IMR-90 (cell line): ENCODE measurements at regions not wholly inside any gene's neighbourhood (a gene's known extent, or its start where the extent isn't known, plus 50 kb on each side); places are given as distances from the start of the nearest gene placed in this dataset.

ENCODE experiments used
- ATAC-seq: fragments of 200-7000 bp; cut with Tn5 transposase; 2 replicates; pipeline ENCODE4 v1.9.1; 2020; ENCODE audit warnings: low read depth, mild to moderate bottlenecking, moderate library complexity
- BruUV-seq: library from RNA; stranded (reverse); fragments of 400-500 nt; replicated peaks from 2 replicates; lab custom pipeline; 2021; lab: Mats Ljungman, UMichigan
- CTCF ChIA-PET: fragments of 300-600 bp; formaldehyde crosslinking; extraction: SDS; loops from one replicate; lab custom pipeline; 2021; ENCODE audit warnings: antibody characterized with exemption; lab: Yijun Ruan, JAX
- POLR2A ChIA-PET: fragments of 300-600 bp; sonication (Branson Sonifier 250); formaldehyde crosslinking; loops from one replicate; lab custom pipeline; 2022; ENCODE audit warnings: antibody characterized with exemption; ENCODE audit not compliant: unreplicated experiment; lab: Charles Lee
- DNase-seq: peaks from one replicate; pipeline ENCODE4 v3.0.0; 2013
- H2AFZ ChIP-seq: replicated peaks from 2 replicates; pipeline ENCODE3; 2013; ENCODE audit warnings: low read length, mild to moderate bottlenecking; ENCODE audit not compliant: poor library complexity
- H2AK5ac ChIP-seq: 2 replicates; pipeline ENCODE4 v1.6.1; 2013; ENCODE audit warnings: low read depth, low read length, inconsistent platforms
- H2AK9ac ChIP-seq: replicated peaks from 2 replicates; pipeline ENCODE3; 2013; ENCODE audit warnings: mild to moderate bottlenecking, low read depth, low read length, moderate library complexity; ENCODE audit not compliant: poor library complexity
- H2BK120ac ChIP-seq: 2 replicates; pipeline ENCODE4 v1.6.1; 2013; ENCODE audit warnings: low read depth, low read length, inconsistent platforms
- H2BK15ac ChIP-seq: 3 replicates; pipeline ENCODE4 v1.6.1; 2013; ENCODE audit warnings: low read depth, low read length, inconsistent platforms
- H2BK20ac ChIP-seq: 2 replicates; pipeline ENCODE4 v1.6.1; 2013; ENCODE audit warnings: low read depth, mild to moderate bottlenecking, inconsistent platforms, low read length, moderate library complexity
- H2BK5ac ChIP-seq: 2 replicates; pipeline ENCODE4 v1.6.1; 2013; ENCODE audit warnings: mild to moderate bottlenecking, low read depth, low read length, inconsistent platforms; ENCODE audit not compliant: poor library complexity, severe bottlenecking
- H3K14ac ChIP-seq: replicated peaks from 2 replicates; pipeline ENCODE4 v1.6.1; 2013; ENCODE audit warnings: low read depth, low read length, inconsistent platforms
- H3K18ac ChIP-seq: 2 replicates; pipeline ENCODE4 v1.6.1; 2013; ENCODE audit warnings: low read depth, low read length, control low read depth
- H3K23ac ChIP-seq: 2 replicates; pipeline ENCODE4 v1.6.1; 2013; ENCODE audit warnings: low read depth, low read length, inconsistent platforms
- H3K27ac ChIP-seq: 2 replicates; pipeline ENCODE4 v1.5.1; 2013; ENCODE audit warnings: mild to moderate bottlenecking, control low read depth, low read length; ENCODE audit not compliant: insufficient read depth
- H3K27me3 ChIP-seq: 2 replicates; pipeline ENCODE4 v1.6.1; 2013; ENCODE audit warnings: low read length; ENCODE audit not compliant: control insufficient read depth, insufficient read depth
- H3K36me3 ChIP-seq: 2 replicates; pipeline ENCODE4 v1.6.1; 2013; ENCODE audit warnings: low read length, mixed read lengths; ENCODE audit not compliant: control insufficient read depth, insufficient read depth
- H3K4ac ChIP-seq: 2 replicates; pipeline ENCODE4 v1.6.1; 2013; ENCODE audit warnings: low read depth, low read length, inconsistent platforms
- H3K4me1 ChIP-seq: 2 replicates; pipeline ENCODE4 v1.6.1; 2013; ENCODE audit warnings: low read length, mixed read lengths; ENCODE audit not compliant: control insufficient read depth, insufficient read depth
- H3K4me2 ChIP-seq: 2 replicates; pipeline ENCODE4 v1.6.1; 2013; ENCODE audit warnings: low read depth, mild to moderate bottlenecking, control low read depth, low read length, moderate library complexity
- H3K4me3 ChIP-seq: 2 replicates; pipeline ENCODE4 v1.5.1; 2013; ENCODE audit warnings: low read depth, mild to moderate bottlenecking, control low read depth, low read length, moderate library complexity; ENCODE audit not compliant: insufficient read depth
- H3K56ac ChIP-seq: 2 replicates; pipeline ENCODE4 v1.6.1; 2013; ENCODE audit warnings: low read length, inconsistent platforms; ENCODE audit not compliant: insufficient read depth; ENCODE audit errors: extremely low read depth
- H3K79me1 ChIP-seq, 2 experiments: 2 replicates each; pipeline ENCODE4 v1.6.1; 2013; ENCODE audit warnings: low read length in 2 of 2, inconsistent platforms in 1 of 2, low read depth in 1 of 2
- H3K9ac ChIP-seq: 2 replicates; pipeline ENCODE4 v1.6.1; 2013; ENCODE audit warnings: low read depth, low read length, control low read depth
- H3K9me1 ChIP-seq: 2 replicates; pipeline ENCODE4 v1.6.1; 2013; ENCODE audit warnings: low read length, inconsistent platforms; ENCODE audit not compliant: insufficient read depth
- H3K9me3 ChIP-seq: 2 replicates; pipeline ENCODE4 v1.6.1; 2013; ENCODE audit warnings: low read length; ENCODE audit not compliant: control insufficient read depth, insufficient read depth
- H4K20me1 ChIP-seq: 2 replicates; pipeline ENCODE4 v1.6.1; 2013; ENCODE audit warnings: low read length, inconsistent platforms; ENCODE audit not compliant: insufficient read depth
- H4K5ac ChIP-seq: 2 replicates; pipeline ENCODE4 v1.6.1; 2013; ENCODE audit warnings: mild to moderate bottlenecking, low read depth, low read length, control low read depth
- H4K8ac ChIP-seq, 2 experiments: 2 replicates each; pipeline ENCODE4 v1.6.1; 2013; ENCODE audit warnings: low read depth in 2 of 2, low read length in 2 of 2, control low read depth in 1 of 2, inconsistent platforms in 1 of 2
- H4K91ac ChIP-seq: 2 replicates; pipeline ENCODE4 v1.6.1; 2013; ENCODE audit warnings: low read depth, low read length, inconsistent platforms; ENCODE audit not compliant: insufficient read depth
- BHLHE40 ChIP-seq: fragments of 150-350 bp; IDR thresholded peaks from 2 replicates; pipeline ENCODE4 v1.6.1; 2016; ENCODE audit warnings: mild to moderate bottlenecking, low read depth, low read length
- CEBPB ChIP-seq: IDR thresholded peaks from 2 replicates; pipeline ENCODE4 v1.6.1; 2012; ENCODE audit warnings: low read depth, low read length, improper control_type of control experiment
- CHD1 ChIP-seq: IDR thresholded peaks from 2 replicates; pipeline ENCODE4 v1.6.1; 2012; ENCODE audit warnings: low read depth, low read length, improper control_type of control experiment
- FOS ChIP-seq: fragments of 150-350 bp; IDR thresholded peaks from 2 replicates; pipeline ENCODE4 v1.6.1; 2016; ENCODE audit warnings: low read depth, low read length
- MAFK ChIP-seq: IDR thresholded peaks from 2 replicates; pipeline ENCODE4 v1.6.1; 2012; ENCODE audit warnings: low read depth, low read length, improper control_type of control experiment
- MAZ ChIP-seq: IDR thresholded peaks from 2 replicates; pipeline ENCODE4 v1.6.1; 2012; ENCODE audit warnings: low read depth, mild to moderate bottlenecking, low read length, improper control_type of control experiment, moderate library complexity, borderline replicate concordance
- MXI1 ChIP-seq: IDR thresholded peaks from 2 replicates; pipeline ENCODE4 v1.6.1; 2012; ENCODE audit warnings: low read depth, mild to moderate bottlenecking, low read length, moderate library complexity, borderline replicate concordance
- NFE2L2 ChIP-seq: fragments of 150-350 bp; IDR thresholded peaks from 2 replicates; pipeline ENCODE4 v1.6.1; 2016; ENCODE audit warnings: low read depth, mild to moderate bottlenecking, low read length
- POLR2A ChIP-seq: IDR thresholded peaks from 2 replicates; pipeline ENCODE4 v1.6.1; 2012; ENCODE audit warnings: mild to moderate bottlenecking, low read depth, low read length
- RAD21 ChIP-seq: IDR thresholded peaks from 2 replicates; pipeline ENCODE4 v1.6.1; 2012; ENCODE audit warnings: low read length, improper control_type of control experiment
- RCOR1 ChIP-seq: IDR thresholded peaks from 2 replicates; pipeline ENCODE4 v1.6.1; 2012; ENCODE audit warnings: mild to moderate bottlenecking, low read length, improper control_type of control experiment; ENCODE audit not compliant: insufficient replicate concordance
- RFX5 ChIP-seq: IDR thresholded peaks from 2 replicates; pipeline ENCODE4 v1.8.0; 2012; ENCODE audit warnings: low read depth, mild to moderate bottlenecking, low read length, moderate library complexity
- SMC3 ChIP-seq: fragments of 150-350 bp; IDR thresholded peaks from 2 replicates; pipeline ENCODE4 v1.6.1; 2016; ENCODE audit warnings: low read depth, mild to moderate bottlenecking, antibody characterized with exemption, low read length, moderate library complexity
- WGBS, 2 experiments: methylation state at CpG; one replicate each; pipeline versions ENCODE4 v1.1.5 to v1.1.7; 2013; ENCODE audit warnings: missing lambda C conversion rate in 2 of 2; ENCODE audit not compliant: insufficient read length in 1 of 2; ENCODE audit errors: extremely low coverage in 2 of 2; 5-methylcytosine and 5-hydroxymethylcytosine counted together
- dilution Hi-C: fragments of 300-500 bp; cut with HindIII; formaldehyde crosslinking; loops from one replicate; pipeline ENCODE4 v1.14.3; 2018; ENCODE audit warnings: low sequenced_read_pairs; ENCODE audit not compliant: unreplicated experiment
- in situ Hi-C: fragments of 300-500 bp; cut with MboI; formaldehyde crosslinking; loops from 3 replicates; pipeline ENCODE4 v1.14.3; 2019; ENCODE audit warnings: low sequenced_read_pairs, inconsistent platforms, mixed read lengths
- intact Hi-C: fragments of 100-400 bp; cut with micrococcal nuclease; formaldehyde crosslinking; loops from 2 replicates; pipeline ENCODE4 v1.10.0; 2022
- TF ChIP-seq, protein P1 (sequence below): conservative IDR thresholded peaks from 2 replicates; pipeline ENCODE4 v1.5.1; 2012; ENCODE audit warnings: mild to moderate bottlenecking, low read depth, low read length, improper control_type of control experiment
- TF ChIP-seq, protein P2 (sequence below): fragments of 150-350 bp; IDR thresholded peaks from 2 replicates; pipeline ENCODE4 v1.6.1; 2016; ENCODE audit warnings: low read depth, mild to moderate bottlenecking, low read length, moderate library complexity, borderline replicate concordance
- TF ChIP-seq, protein P3 (sequence below): fragments of 150-350 bp; IDR thresholded peaks from 2 replicates; pipeline ENCODE4 v1.6.1; 2017; ENCODE audit warnings: mild to moderate bottlenecking, antibody characterized with exemption, low read length, low read depth

DNA sequence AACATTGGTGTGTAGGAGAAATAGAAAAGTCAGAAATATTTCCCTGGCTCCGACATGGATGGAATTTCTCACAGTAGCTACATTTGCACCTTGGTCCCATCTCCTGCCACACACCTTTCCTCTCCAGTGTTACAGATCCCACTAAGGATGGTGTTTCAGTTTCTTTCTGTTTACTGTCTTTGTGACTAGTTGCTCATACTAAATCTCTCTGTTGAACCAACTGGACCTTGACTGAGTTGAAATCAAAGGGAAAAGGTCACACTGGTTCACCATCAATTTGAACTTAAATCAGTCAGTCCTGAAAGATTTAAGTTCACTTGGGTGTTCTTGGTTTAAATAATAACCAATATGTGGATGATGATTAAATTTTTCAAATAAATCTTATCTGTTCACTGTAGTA, 754.2 kb downstream of the OTOL1 start:
- no peak for ATAC-seq

More for the DNA sequence above, 754.2 kb downstream of the OTOL1 start:
- Histone ChIP-seq H4K8ac (no peak overlapping the region), H2BK15ac (no peak overlapping the region), H3K4me1 (no peaks in the 10 kb centered on the region), H3K56ac (no peak overlapping the region), H2AFZ (no peak overlapping the region), H3K14ac (no peak overlapping the region), H4K91ac (no peak overlapping the region), H4K20me1 (no peaks in the 10 kb centered on the region), H3K27me3 (no peaks in the 10 kb centered on the region), H4K5ac (no peak overlapping the region), H3K4me3 (no peak overlapping the region), H2AK5ac (no peak overlapping the region), H2BK20ac (no peak overlapping the region), H3K9me3 (no peaks in the 10 kb centered on the region), H3K4me2 (no peak overlapping the region), H3K9me1 (no peaks in the 10 kb centered on the region), H3K18ac (no peak overlapping the region), H3K27ac (no peak overlapping the region), H3K9ac (no peak overlapping the region), H2BK5ac (no peak overlapping the region), H3K4ac (no peak overlapping the region), H3K79me1 (no peaks in the 10 kb centered on the region), H2BK120ac (no peak overlapping the region), H3K23ac (no peak overlapping the region), H3K36me3 (no peaks in the 10 kb centered on the region), H2AK9ac (no peak overlapping the region)
- in situ Hi-C loops, result no loop called here
- dilution Hi-C loops, result no loop called here
- intact Hi-C loops, result no loop called here
- ChIA-PET POLR2A (no interaction called here), CTCF (no interaction called here)
- DNase-seq, result no peak
- no TSS peak for BruUV-seq
- no peak for TF ChIP-seq CHD1
- no peak for TF ChIP-seq RAD21
- TF ChIP-seq SMC3, result no peak
- TF ChIP-seq FOS, result no peak
- TF ChIP-seq, protein P1, sequence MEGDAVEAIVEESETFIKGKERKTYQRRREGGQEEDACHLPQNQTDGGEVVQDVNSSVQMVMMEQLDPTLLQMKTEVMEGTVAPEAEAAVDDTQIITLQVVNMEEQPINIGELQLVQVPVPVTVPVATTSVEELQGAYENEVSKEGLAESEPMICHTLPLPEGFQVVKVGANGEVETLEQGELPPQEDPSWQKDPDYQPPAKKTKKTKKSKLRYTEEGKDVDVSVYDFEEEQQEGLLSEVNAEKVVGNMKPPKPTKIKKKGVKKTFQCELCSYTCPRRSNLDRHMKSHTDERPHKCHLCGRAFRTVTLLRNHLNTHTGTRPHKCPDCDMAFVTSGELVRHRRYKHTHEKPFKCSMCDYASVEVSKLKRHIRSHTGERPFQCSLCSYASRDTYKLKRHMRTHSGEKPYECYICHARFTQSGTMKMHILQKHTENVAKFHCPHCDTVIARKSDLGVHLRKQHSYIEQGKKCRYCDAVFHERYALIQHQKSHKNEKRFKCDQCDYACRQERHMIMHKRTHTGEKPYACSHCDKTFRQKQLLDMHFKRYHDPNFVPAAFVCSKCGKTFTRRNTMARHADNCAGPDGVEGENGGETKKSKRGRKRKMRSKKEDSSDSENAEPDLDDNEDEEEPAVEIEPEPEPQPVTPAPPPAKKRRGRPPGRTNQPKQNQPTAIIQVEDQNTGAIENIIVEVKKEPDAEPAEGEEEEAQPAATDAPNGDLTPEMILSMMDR, result no peak
- no peak for TF ChIP-seq MAZ
- no peak for TF ChIP-seq RFX5
- no peak for TF ChIP-seq BHLHE40
- TF ChIP-seq NFE2L2, result no peak
- TF ChIP-seq CEBPB, result no peak
- TF ChIP-seq, protein P2, sequence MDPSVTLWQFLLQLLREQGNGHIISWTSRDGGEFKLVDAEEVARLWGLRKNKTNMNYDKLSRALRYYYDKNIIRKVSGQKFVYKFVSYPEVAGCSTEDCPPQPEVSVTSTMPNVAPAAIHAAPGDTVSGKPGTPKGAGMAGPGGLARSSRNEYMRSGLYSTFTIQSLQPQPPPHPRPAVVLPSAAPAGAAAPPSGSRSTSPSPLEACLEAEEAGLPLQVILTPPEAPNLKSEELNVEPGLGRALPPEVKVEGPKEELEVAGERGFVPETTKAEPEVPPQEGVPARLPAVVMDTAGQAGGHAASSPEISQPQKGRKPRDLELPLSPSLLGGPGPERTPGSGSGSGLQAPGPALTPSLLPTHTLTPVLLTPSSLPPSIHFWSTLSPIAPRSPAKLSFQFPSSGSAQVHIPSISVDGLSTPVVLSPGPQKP, result no peak
- TF ChIP-seq, protein P3, sequence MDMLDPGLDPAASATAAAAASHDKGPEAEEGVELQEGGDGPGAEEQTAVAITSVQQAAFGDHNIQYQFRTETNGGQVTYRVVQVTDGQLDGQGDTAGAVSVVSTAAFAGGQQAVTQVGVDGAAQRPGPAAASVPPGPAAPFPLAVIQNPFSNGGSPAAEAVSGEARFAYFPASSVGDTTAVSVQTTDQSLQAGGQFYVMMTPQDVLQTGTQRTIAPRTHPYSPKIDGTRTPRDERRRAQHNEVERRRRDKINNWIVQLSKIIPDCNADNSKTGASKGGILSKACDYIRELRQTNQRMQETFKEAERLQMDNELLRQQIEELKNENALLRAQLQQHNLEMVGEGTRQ, result no peak
- TF ChIP-seq POLR2A, result no peak
- TF ChIP-seq MXI1, result no peak
- no peak for TF ChIP-seq MAFK
- TF ChIP-seq RCOR1, result no peak
- no CpG with 5 or more reads among the region's 1 CpG for WGBS, 2 experiments
